D341Med (cell line): ENCODE measurements at regions not wholly inside any gene's neighbourhood (a gene's known extent, or its start where the extent isn't known, plus 50 kb on each side); places are given as distances from the start of the nearest gene placed in this dataset.

Experiments used
- DNase-seq: peaks from one replicate; pipeline ENCODE4 v3.0.0; 2012; ENCODE audit warnings: low spot score

- DNase-seq, result no peak
Observed at GRCh38 chr7:132733860-132734259, 157.6 kb upstream of the PLXNA4 start.

GRCh38 chr7:132732321-132732865, 156.1 kb upstream of the PLXNA4 start:
- DNase-seq, result no peak

- no peak for DNase-seq
Observed at GRCh38 chr7:132730105-132730504, 153.8 kb upstream of the PLXNA4 start.

DNA sequence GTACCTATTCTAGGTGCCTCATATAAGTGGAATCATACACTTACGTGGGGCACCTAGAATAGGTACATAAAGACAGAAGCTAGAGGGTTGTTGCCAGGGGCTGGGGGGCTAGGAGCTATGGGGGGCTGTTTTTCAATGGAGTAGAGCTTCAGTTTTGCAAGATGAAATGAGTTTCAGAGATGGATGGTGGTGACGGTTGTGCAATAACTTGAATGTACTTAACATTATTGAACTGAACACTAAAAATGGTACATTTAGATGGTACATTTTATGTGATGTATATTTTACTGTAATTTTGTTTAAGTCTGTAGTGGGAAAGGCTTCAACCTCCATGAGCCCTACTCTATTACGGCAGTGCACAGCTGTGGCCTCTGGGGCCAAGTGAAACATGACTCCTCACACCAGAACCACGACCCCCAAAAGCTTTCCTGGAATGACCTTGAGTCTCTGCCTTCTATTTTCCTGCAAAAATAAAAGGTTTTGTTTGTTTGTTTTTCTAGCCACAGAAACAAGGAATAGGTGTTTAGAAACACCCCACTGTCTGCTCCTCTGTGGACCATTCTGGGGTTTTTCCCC, 147.3 kb upstream of the PLXNA4 start:
- no peak for DNase-seq

GRCh38 chr7:132720835-132721234, 144.6 kb upstream of the PLXNA4 start:
- no peak for DNase-seq

DNA sequence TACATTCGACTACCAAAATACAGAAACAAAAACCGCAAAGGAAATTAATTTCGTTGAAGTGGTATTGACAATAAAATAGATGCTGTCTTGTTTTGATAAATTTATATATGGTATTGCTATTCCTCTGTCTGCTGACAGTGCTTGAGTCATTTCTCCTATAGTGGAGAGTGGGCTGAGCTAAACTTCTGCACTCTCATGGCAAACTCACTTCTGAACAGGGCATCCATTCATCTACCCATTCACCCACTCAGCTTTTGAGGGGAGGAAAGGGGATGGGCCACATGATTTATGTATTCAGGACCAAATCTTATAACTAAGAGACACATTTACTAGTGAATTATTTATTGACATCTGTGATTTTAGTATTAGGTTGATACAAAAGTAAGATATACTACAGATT, 137.6 kb upstream of the PLXNA4 start:
- DNase-seq, result no peak

GRCh38 chr7:132709971-132710567, 133.8 kb upstream of the PLXNA4 start:
- no peak for DNase-seq

DNA sequence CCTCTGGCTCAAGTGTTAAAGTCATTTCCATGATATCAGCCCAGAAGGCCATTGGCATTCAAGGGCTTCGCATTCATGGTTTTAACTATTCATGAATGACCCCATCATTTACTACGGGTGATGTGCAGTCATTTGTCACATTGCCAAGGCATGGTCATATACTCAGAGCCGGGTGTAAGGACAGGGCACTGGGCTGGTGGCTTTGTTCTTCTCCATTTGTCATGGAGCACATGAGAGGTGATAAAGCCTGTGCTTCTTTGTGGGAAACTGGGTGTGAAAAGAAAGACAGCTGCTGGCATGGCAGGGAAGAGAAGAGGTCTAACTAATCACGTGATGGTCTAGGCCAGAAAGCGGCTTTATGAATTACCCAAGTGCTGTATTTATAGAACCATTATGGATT, 132.2 kb upstream of the PLXNA4 start:
- DNase-seq, result no peak

- DNase-seq, result no peak
Observed at GRCh38 chr7:132705146-132705545, 128.9 kb upstream of the PLXNA4 start.

GRCh38 chr7:132703742-132704141, 127.5 kb upstream of the PLXNA4 start:
- DNase-seq, result no peak

GRCh38 chr7:132697003-132697402, 120.7 kb upstream of the PLXNA4 start:
- DNase-seq, result peak; percentile 39

GRCh38 chr7:132696332-132696731, 120.1 kb upstream of the PLXNA4 start:
- DNase-seq, result no peak

DNA sequence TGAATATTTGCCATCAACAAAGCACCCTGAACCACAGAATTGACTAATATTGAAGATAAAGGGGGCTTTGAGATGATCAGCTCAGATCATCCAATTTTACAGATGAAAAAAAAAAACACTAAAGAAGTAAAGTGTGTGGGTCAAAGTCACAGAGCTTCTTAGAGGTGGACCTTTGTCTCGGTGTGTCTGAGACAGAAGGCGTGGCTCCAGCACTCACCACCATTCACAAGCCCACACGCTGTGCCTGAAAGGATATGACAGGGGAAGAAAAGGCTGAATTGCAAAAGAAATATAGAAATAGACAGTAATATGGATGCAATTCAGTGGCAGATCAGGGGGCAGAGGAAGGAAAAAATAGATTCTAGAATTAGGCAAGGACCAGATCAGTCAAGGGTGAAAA, 114.9 kb upstream of the PLXNA4 start:
- no peak for DNase-seq

DNA sequence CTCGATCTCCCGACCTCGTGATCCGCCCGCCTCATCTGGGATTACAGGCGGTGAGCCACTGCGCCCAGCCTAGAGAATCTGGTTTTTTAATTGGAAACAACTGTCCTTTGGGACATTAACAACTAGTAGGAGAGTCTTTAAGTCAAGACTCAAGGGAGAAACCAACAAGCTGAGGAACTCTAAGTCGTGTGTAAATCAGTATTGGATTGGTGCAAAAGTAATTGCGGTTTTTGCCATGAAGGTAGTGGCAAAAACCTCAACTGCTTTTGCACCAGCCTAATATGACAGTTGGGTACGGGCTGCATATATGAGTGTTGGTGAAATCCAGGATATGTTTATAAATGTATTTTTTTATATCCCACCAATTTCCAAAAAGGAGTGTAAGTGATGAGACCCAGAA, 113.9 kb upstream of the PLXNA4 start:
- no peak for DNase-seq

- DNase-seq, result peak; percentile 38
Observed at GRCh38 chr7:132687981-132688383, 111.7 kb upstream of the PLXNA4 start.

DNA sequence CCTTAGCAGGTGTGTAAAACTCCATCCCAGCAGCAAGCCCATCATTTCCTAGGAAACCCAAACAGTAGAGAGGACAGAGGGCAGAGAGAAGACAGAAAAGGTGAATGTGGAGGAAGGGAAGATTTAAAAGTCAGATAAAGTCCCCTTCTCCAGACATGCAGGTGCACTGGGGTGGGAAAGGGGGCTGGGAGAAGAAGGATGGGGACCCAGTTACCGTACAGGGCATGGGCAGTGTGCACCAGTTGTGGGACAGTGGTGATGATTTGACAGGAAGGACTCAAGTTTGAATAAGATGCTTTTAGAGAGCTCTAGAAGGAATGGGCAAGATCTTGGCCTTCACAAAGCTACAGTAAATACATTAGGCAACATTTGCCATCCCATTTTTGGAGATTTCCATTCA, 110.7 kb upstream of the PLXNA4 start:
- DNase-seq, result no peak

DNA sequence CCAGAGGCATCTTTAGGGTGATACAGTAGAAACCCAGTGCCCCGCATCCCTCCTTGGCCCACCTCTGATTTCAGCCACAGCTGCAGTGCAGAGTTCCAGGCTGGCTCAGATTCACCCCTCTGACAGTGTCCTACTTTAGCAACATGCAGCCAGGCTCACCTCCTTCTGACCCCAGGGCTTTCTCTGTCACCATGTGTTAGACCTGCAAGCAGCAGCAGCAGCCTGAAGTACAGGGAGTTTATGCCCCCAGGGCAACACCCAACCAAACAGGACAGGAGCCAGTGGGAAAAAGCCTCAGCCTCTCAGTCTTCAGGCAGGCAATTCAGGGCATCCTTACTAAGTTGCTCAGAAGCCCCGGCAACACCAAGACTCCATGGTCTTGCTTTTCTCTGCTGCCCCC, 109.0 kb upstream of the PLXNA4 start:
- DNase-seq, result no peak

DNA sequence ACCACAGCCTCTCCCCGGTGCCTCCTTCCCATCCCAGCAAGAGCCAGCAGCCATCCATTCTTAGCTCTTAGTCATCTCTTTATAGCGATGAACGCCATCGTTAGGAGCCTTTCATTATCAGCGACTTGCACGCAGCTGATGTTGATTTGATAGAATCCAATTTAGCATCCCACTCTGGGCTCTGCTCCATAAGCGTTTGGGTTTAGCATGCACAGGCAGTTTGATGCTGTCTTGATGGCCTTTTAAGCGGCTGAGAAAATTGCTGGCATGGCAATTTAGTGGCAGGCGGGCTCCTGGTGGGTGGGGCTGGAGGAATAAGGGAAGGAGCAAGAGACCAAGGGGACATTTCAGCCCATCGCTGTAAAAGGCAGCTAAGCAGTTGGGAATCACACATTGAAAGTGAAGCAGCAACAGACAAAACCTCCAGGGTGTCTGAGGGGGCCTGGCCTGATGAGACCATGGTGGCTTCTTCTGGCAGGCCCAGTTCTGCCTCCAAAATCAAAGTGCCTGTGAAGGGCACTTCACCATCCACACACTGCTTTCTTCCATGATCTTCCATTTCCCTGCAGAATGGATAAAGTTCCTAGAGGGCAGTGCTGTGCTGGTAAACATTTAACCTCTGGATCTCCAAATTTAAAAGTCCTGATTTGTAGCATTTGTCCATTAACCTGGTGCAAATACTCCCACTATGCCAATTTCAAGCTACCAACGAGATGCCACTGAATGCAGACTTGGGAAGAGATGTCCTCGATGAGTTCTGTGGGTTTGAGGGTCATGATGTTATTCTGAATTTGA, 107.8 kb upstream of the PLXNA4 start:
- DNase-seq, result no peak

- DNase-seq, result no peak
Observed at GRCh38 chr7:132681951-132682350, 105.7 kb upstream of the PLXNA4 start.

- DNase-seq, result no peak
Observed at GRCh38 chr7:132680590-132680989, 104.3 kb upstream of the PLXNA4 start.

GRCh38 chr7:132678656-132679055, 102.4 kb upstream of the PLXNA4 start:
- DNase-seq, result no peak

DNA sequence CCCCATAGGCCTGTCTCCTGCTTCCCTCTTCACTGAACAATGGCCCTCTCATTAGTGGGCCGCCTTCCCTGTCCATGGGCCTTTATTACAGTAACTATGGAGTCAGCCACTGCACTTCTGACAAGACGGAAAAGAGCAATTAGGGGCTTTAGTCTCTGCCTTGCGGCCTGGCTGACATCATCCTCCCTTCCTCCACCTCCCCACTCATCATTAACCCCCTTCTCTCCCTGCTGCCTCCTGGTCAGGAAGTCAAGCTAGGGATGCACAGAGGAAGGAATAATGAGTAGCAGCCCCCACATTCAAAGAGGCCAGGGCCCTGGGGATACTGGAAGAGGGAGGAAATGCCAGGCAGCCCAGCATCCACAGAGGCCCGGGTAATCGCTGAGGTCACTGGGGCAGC, 101.6 kb upstream of the PLXNA4 start:
- no peak for DNase-seq
